ENCODE measurements at regions not wholly inside any gene's neighbourhood (a gene's known extent, or its start where the extent isn't known, plus 50 kb on each side); places are given as distances from the start of the nearest gene placed in this dataset.

- no peak for DNase-seq
- Histone ChIP-seq H3K9me3 (replicated peaks in 1 of 3) (peaks cover 0 to 7% (median 0%) of the 10 kb centered on the region in 3 donors), H3K27me3 (no peaks in the 10 kb centered on the region), H3K36me3 (replicated peaks in 1 of 2) (no peaks in the 10 kb centered on the region), H3K4me1 (replicated peaks in 1 of 2) (no peaks in the 10 kb centered on the region), H3K27ac (no peak overlapping the region), H3K4me3 (no peak overlapping the region)
- intact Hi-C loops (cut with DNase I) = no loop called here
- no peak for TF ChIP-seq CTCF (IDR thresholded peaks at IDR 0.05)
- TF ChIP-seq POLR2A (IDR thresholded peaks at IDR 0.05) = no peak
- 93 to 97% (median 95%) methylated on average over 6 of the region's 6 CpGs for WGBS, 4 donors
Measured at GRCh38 chr18:56207989-56208388, 430.4 kb downstream of the TXNL1 start.

GRCh38 chr18:56204052-56204451, 434.3 kb downstream of the TXNL1 start:
- Histone ChIP-seq H3K4me1 (replicated peaks in 1 of 2) (no peaks in the 10 kb centered on the region), H3K9me3 (replicated peaks in 1 of 3) (peaks cover 0 to 7% (median 0%) of the 10 kb centered on the region in 3 donors), H3K36me3 (replicated peaks in 1 of 2) (no peaks in the 10 kb centered on the region), H3K27me3 (no peaks in the 10 kb centered on the region), H3K27ac (no peak overlapping the region), H3K4me3 (no peak overlapping the region)
- no peak for DNase-seq
- TF ChIP-seq CTCF (IDR thresholded peaks at IDR 0.05) (no peak), POLR2A (IDR thresholded peaks at IDR 0.05) (no peak)
- intact Hi-C loops (cut with DNase I) = no loop called here

- intact Hi-C loops (cut with DNase I) = no loop called here
- no peak for DNase-seq
- H3K4me1 ChIP-seq (replicated peaks in 1 of 2) = no peaks in the 10 kb centered on the region
- H3K36me3 ChIP-seq (replicated peaks in 1 of 2) = no peaks in the 10 kb centered on the region
- TF ChIP-seq POLR2A (IDR thresholded peaks at IDR 0.05) (no peak), CTCF (IDR thresholded peaks at IDR 0.05) (no peak)
- no peak overlapping the region for H3K4me3 ChIP-seq
- peaks cover 0 to 7% (median 0%) of the 10 kb centered on the region in 3 donors for H3K9me3 ChIP-seq (replicated peaks in 1 of 3)
- H3K27me3 ChIP-seq = no peaks in the 10 kb centered on the region
- WGBS, 4 donors = 73 to 84% (median 78%) methylated on average over 3 of the region's 3 CpGs
- H3K27ac ChIP-seq = no peak overlapping the region
Measured at GRCh38 chr18:56202678-56203077, 435.7 kb downstream of the TXNL1 start.

GRCh38 chr18:56200381-56200911, 437.9 kb downstream of the TXNL1 start:
- H3K4me3 ChIP-seq = no peak overlapping the region
- peaks cover 0 to 7% (median 0%) of the 10 kb centered on the region in 3 donors for H3K9me3 ChIP-seq (replicated peaks in 1 of 3)
- DNase-seq = no peak
- H3K27ac ChIP-seq = peak overlapping the region in 1 of 5 donors; percentile 55
- no peaks in the 10 kb centered on the region for H3K36me3 ChIP-seq (replicated peaks in 1 of 2)
- intact Hi-C loops (cut with DNase I) = no loop called here
- no peaks in the 10 kb centered on the region for H3K27me3 ChIP-seq
- TF ChIP-seq CTCF (IDR thresholded peaks at IDR 0.05) = no peak
- no peak for TF ChIP-seq POLR2A (IDR thresholded peaks at IDR 0.05)
- no peaks in the 10 kb centered on the region for H3K4me1 ChIP-seq (replicated peaks in 1 of 2)
- 50 to 80% (median 71%) methylated on average over 1 of the region's 1 CpG for WGBS, 4 donors
